ENCODE measurements at regions not wholly inside any gene's neighbourhood (a gene's known extent, or its start where the extent isn't known, plus 50 kb on each side); places are given as distances from the start of the nearest gene placed in this dataset.

DNA sequence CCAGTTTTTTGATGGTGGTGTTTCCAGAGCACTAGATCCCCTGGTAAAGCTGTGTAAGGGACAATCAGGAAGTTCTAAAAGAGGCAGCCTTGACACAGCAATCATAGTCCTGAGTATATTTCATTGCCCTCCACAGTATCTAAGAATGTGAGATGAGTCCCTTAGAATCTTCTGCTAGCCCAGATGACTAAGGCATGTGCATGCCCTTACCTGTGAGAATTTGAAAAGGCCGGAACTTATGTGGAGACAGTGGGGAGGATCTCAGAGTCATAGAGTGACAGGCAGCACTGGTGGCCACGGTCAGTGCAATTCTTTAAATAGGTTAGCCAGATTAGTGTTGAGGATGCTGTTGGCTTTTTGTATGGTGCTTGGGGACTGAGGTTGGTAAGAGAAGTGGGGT, 361.4 kb upstream of the VSTM2A start:
- TF ChIP-seq POLR2A (IDR thresholded peaks at IDR 0.05) = no peak
- TF ChIP-seq, protein P1, sequence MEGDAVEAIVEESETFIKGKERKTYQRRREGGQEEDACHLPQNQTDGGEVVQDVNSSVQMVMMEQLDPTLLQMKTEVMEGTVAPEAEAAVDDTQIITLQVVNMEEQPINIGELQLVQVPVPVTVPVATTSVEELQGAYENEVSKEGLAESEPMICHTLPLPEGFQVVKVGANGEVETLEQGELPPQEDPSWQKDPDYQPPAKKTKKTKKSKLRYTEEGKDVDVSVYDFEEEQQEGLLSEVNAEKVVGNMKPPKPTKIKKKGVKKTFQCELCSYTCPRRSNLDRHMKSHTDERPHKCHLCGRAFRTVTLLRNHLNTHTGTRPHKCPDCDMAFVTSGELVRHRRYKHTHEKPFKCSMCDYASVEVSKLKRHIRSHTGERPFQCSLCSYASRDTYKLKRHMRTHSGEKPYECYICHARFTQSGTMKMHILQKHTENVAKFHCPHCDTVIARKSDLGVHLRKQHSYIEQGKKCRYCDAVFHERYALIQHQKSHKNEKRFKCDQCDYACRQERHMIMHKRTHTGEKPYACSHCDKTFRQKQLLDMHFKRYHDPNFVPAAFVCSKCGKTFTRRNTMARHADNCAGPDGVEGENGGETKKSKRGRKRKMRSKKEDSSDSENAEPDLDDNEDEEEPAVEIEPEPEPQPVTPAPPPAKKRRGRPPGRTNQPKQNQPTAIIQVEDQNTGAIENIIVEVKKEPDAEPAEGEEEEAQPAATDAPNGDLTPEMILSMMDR (IDR thresholded peaks at IDR 0.05) = no peak
- no peak overlapping the region for H3K27ac ChIP-seq
- 93 to 94% methylated on average over 2 of the region's 2 CpGs for WGBS, 2 donors
- H3K27me3 ChIP-seq = no peaks in the 10 kb centered on the region
- no peaks in the 10 kb centered on the region for H3K36me3 ChIP-seq (ENCODE audit: low read depth, missing control alignments)
- no peaks in the 10 kb centered on the region for H3K4me1 ChIP-seq
- DNase-seq = no peak
- no peaks in the 10 kb centered on the region for H3K9me3 ChIP-seq
- intact Hi-C loops (cut with DNase I; ENCODE audit: low total_unique reads) = no loop called here
- H3K4me3 ChIP-seq = no peak overlapping the region

DNA sequence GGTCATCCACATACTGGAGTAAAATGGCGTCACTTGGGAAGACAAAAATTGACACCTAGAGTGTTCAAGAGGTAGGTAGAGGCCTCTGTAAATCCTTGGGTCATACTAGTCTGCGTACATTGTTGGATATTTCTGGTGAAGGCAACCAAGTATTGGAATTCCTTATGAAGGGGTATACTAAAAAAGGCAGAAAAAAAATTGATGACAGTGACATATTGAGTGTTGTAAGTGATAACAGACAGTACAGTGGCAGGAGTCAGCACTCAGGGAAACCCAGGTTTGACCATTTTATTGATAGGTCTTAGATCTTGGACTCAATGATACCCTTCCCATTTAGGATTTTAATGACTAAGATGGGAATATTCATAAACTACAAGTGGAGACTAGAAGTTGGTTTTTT, 359.1 kb upstream of the VSTM2A start:
- 38 to 47% methylated on average over 2 of the region's 2 CpGs for WGBS, 2 donors
- intact Hi-C loops (cut with DNase I; ENCODE audit: low total_unique reads) = no loop called here

DNA sequence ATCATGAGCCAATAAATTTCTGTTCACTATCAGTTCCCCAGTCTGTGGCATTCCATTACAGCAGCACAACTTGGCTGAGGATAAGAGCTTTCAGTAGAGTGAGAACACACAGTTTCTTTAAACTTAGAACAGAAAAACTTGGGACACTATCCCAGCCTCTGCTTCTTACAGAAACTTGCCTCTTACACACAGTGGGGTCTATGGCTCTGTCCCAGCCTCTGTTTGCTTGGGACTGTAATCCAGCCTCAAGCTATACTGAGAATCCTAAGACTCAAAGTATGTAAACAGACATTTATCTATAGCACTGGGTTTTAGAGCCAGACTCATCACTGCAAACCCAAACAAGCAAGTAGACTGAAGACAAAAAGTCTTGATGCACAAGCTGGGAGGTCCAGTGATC, 355.8 kb upstream of the VSTM2A start:
- H3K4me3 ChIP-seq = no peak overlapping the region
- H3K4me1 ChIP-seq = no peaks in the 10 kb centered on the region
- no peaks in the 10 kb centered on the region for H3K36me3 ChIP-seq (ENCODE audit: low read depth, missing control alignments)
- no peaks in the 10 kb centered on the region for H3K9me3 ChIP-seq
- no peak for DNase-seq
- intact Hi-C loops (cut with DNase I; ENCODE audit: low total_unique reads) = no loop called here
- no peaks in the 10 kb centered on the region for H3K27me3 ChIP-seq
- no peak overlapping the region for H3K27ac ChIP-seq
- no peak for TF ChIP-seq POLR2A (IDR thresholded peaks at IDR 0.05)
- TF ChIP-seq, protein P1 (IDR thresholded peaks at IDR 0.05) = no peak

More for the DNA sequence above, 359.1 kb upstream of the VSTM2A start:
- Histone ChIP-seq H3K4me3 (no peak overlapping the region), H3K4me1 (no peaks in the 10 kb centered on the region), H3K9me3 (no peaks in the 10 kb centered on the region), H3K27me3 (no peaks in the 10 kb centered on the region), H3K27ac (no peak overlapping the region), H3K36me3 (ENCODE audit: low read depth, missing control alignments) (no peaks in the 10 kb centered on the region)
- no peak for DNase-seq
- TF ChIP-seq, protein P1 (IDR thresholded peaks at IDR 0.05) = no peak
- no peak for TF ChIP-seq POLR2A (IDR thresholded peaks at IDR 0.05)

DNA sequence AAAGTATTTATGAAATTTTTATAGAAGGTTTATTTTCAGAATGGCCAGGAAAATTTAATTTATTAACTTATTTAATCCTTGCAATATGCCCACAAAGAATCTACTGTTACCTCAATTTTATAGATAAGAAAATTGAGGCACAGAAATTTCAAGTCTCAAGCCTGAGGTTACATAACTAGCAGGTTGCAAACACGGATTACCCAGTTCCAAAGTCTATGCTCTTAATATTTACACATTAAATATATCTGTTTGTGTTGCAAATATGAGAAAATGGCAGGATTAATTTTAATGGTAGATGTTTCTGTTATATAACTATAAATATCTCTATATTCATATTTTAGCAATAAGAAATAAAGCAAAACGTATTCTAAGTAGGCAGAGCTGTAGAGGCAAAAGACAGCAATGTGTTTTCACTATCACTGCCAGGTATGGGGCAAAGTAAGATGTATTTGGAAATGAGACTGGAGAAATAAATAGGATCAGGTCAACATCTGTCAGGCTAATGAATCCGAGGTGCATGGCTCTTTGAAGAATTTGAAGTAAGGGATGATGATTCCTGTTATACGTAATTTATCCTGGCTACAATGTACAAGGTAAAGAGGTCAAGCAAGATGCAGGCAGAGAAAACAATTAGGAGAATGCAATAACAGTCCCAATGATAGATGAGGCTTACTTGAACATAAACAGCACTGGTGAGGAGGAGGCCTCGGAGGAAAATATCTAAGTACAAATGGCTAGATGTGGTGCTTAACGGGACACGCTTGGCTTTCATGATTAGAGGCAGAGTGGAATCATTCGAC, 354.1 kb upstream of the VSTM2A start:
- Histone ChIP-seq H3K27me3 (no peaks in the 10 kb centered on the region), H3K4me1 (no peaks in the 10 kb centered on the region), H3K27ac (no peak overlapping the region), H3K9me3 (no peaks in the 10 kb centered on the region), H3K36me3 (ENCODE audit: low read depth, missing control alignments) (no peaks in the 10 kb centered on the region), H3K4me3 (no peak overlapping the region)
- TF ChIP-seq, protein P1 (IDR thresholded peaks at IDR 0.05) = no peak
- no peak for TF ChIP-seq POLR2A (IDR thresholded peaks at IDR 0.05)
- intact Hi-C loops (cut with DNase I; ENCODE audit: low total_unique reads) = no loop called here
- DNase-seq = no peak
- 66 to 77% methylated on average over 8 of the region's 8 CpGs for WGBS, 2 donors

DNA sequence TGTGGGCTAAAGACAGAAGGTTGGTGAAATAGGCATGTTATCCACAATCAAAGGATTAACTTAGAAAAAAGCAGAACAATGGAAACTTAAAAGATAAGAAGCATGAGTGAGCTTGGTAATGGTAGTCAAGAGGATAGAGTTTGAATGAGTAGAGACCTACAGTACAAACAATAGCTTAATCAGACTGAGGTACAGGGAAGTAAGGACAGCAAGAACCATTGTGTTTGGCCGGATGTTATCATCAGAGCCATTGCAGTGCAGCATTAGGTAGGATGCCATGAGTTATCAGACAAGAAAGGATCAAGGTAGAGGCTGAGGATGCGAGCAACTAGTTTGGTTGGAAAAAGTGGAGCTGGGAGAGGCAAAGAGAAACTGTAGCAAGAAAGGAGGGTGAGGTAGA, 353.3 kb upstream of the VSTM2A start:
- H3K4me1 ChIP-seq = no peaks in the 10 kb centered on the region
- DNase-seq = no peak
- intact Hi-C loops (cut with DNase I; ENCODE audit: low total_unique reads) = no loop called here
- H3K27ac ChIP-seq = no peak overlapping the region
- H3K36me3 ChIP-seq (ENCODE audit: low read depth, missing control alignments) = no peaks in the 10 kb centered on the region
- no peaks in the 10 kb centered on the region for H3K27me3 ChIP-seq
- 84 to 85% methylated on average over 2 of the region's 2 CpGs for WGBS, 2 donors
- no peak for TF ChIP-seq POLR2A (IDR thresholded peaks at IDR 0.05)
- TF ChIP-seq, protein P1 (IDR thresholded peaks at IDR 0.05) = no peak
- H3K9me3 ChIP-seq = no peaks in the 10 kb centered on the region
- H3K4me3 ChIP-seq = no peak overlapping the region
